Prostate gland (tissue), 2 donors: ENCODE measurements at regions not wholly inside any gene's neighbourhood (a gene's known extent, or its start where the extent isn't known, plus 50 kb on each side); places are given as distances from the start of the nearest gene placed in this dataset.

Experiments
- CTCF ChIP-seq, 4 experiments: fragments of 200-600 bp in 2 of 4; fragments of 450-650 bp in 2 of 4; sonication (generic) in 2 of 4; IDR thresholded peaks; 1 replicate in 3 of 4; 2 replicates in 1 of 4; pipeline ENCODE4 v1.5.1; 2016 to 2019; ENCODE audit warnings: antibody characterized with exemption in 4 of 4, mild to moderate bottlenecking in 2 of 4, moderate library complexity in 2 of 4
- POLR2A ChIP-seq: fragments of 450-650 bp; IDR thresholded peaks from one replicate; pipeline ENCODE4 v1.6.1; 2016; ENCODE audit warnings: antibody characterized with exemption, mild to moderate bottlenecking
- POLR2AphosphoS5 ChIP-seq: sonication (generic); formaldehyde crosslinking; IDR thresholded peaks from one replicate; pipeline ENCODE4 v1.6.1; 2017; ENCODE audit warnings: antibody characterized with exemption

DNA sequence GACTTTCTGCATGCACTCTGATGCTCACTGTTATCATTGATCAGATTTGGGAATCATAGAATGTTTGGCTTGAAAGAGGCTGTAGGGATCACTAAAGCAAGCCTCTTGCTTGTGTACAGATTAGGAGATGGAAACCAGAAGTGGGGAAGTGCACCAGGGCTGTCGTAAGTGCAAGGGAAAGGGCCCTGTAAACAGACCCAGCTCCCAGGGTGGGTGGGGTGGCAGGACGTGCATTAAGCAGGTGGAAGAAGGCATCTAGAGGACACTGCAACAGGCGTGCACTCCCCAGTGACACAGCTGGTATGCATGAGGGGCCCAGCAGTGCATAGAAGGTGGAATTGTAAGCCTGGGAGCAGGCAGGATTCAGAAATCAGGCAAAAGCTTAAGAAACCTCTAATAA is 58.0 kb upstream of the SLC7A14 start:
- TF ChIP-seq CTCF (IDR thresholded peaks at IDR 0.05) = no peak
- no peak for TF ChIP-seq POLR2A
- no peak for TF ChIP-seq POLR2AphosphoS5
